ENCODE measurements at regions not wholly inside any gene's neighbourhood (a gene's known extent, or its start where the extent isn't known, plus 50 kb on each side); places are given as distances from the start of the nearest gene placed in this dataset.

DNA sequence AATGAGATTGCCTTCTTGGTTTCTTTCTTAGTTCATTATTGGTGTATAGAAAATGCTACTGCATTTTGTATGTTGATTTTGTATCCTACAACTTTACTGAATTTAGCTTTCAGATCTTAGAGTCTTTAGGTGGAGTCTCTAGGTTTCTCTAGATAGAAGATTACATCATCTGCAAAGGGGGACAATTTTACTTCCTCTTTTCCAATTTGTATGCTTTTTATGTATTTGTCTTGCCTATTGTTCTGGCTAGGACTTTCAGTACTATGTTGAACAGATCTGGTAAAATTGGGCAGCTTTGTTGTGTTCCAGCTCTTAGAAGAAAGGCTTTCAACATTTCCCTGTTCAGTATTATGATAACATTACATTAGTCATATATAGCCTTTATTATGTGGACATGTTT, 101.0 kb upstream of the SPRY2 start:
- TF ChIP-seq, protein P1, sequence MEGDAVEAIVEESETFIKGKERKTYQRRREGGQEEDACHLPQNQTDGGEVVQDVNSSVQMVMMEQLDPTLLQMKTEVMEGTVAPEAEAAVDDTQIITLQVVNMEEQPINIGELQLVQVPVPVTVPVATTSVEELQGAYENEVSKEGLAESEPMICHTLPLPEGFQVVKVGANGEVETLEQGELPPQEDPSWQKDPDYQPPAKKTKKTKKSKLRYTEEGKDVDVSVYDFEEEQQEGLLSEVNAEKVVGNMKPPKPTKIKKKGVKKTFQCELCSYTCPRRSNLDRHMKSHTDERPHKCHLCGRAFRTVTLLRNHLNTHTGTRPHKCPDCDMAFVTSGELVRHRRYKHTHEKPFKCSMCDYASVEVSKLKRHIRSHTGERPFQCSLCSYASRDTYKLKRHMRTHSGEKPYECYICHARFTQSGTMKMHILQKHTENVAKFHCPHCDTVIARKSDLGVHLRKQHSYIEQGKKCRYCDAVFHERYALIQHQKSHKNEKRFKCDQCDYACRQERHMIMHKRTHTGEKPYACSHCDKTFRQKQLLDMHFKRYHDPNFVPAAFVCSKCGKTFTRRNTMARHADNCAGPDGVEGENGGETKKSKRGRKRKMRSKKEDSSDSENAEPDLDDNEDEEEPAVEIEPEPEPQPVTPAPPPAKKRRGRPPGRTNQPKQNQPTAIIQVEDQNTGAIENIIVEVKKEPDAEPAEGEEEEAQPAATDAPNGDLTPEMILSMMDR (IDR thresholded peaks at IDR 0.05; ENCODE audit: extremely low read depth, low read depth, low read length): no peak
- Histone ChIP-seq H2AFZ (ENCODE audit: low read length) (no peak overlapping the region), H3K79me2 (ENCODE audit: insufficient read depth, low read length) (no peaks in the 10 kb centered on the region), H3K4me2 (ENCODE audit: insufficient read depth, low read length) (no peak overlapping the region), H3K27me3 (ENCODE audit: insufficient read depth, low read length) (no peaks in the 10 kb centered on the region), H4K20me1 (ENCODE audit: insufficient read depth, low read length) (no peaks in the 10 kb centered on the region), H3K4me1 (ENCODE audit: insufficient read depth, low read length) (no peaks in the 10 kb centered on the region), H3K27ac (ENCODE audit: low read depth, low read length) (no peak overlapping the region), H3K36me3 (ENCODE audit: insufficient read depth, low read length) (no peaks in the 10 kb centered on the region), H3K4me3 (ENCODE audit: insufficient read depth, low read length) (no peak overlapping the region), H3K9me3 (ENCODE audit: low read depth, low read length) (no peaks in the 10 kb centered on the region)
- no peak for DNase-seq (ENCODE audit: insufficient read length, low spot score, missing footprints)

DNA sequence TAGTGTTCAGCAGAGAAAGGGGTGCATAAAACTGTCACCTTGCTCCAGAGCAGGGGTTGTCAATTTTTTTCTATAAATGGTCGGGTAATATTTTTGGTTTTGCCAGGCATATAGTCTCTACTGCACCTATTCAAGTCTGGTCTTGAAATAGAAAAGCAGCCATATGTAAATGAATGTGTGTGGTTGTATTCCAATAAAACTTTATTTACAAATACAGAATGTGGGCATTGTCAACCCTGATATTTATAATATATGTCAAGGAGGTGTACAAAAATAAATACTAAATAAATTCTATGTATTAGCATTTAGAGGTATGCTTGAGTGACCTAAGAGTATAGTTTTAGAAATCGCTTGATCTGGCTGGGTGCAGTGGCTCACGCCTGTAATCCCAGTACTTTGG, 97.6 kb upstream of the SPRY2 start:
- H3K4me1 ChIP-seq (ENCODE audit: insufficient read depth, low read length): no peaks in the 10 kb centered on the region
- DNase-seq (ENCODE audit: insufficient read length, low spot score, missing footprints): no peak
- TF ChIP-seq, protein P1 (IDR thresholded peaks at IDR 0.05; ENCODE audit: extremely low read depth, low read depth, low read length): no peak
- no peaks in the 10 kb centered on the region for H3K36me3 ChIP-seq (ENCODE audit: insufficient read depth, low read length)
- no peak overlapping the region for H3K27ac ChIP-seq (ENCODE audit: low read depth, low read length)
- H4K20me1 ChIP-seq (ENCODE audit: insufficient read depth, low read length): no peaks in the 10 kb centered on the region
- no peaks in the 10 kb centered on the region for H3K79me2 ChIP-seq (ENCODE audit: insufficient read depth, low read length)
- H3K27me3 ChIP-seq (ENCODE audit: insufficient read depth, low read length): no peaks in the 10 kb centered on the region
- H3K4me3 ChIP-seq (ENCODE audit: insufficient read depth, low read length): no peak overlapping the region
- H3K4me2 ChIP-seq (ENCODE audit: insufficient read depth, low read length): no peak overlapping the region
- H2AFZ ChIP-seq (ENCODE audit: low read length): no peak overlapping the region
- no peaks in the 10 kb centered on the region for H3K9me3 ChIP-seq (ENCODE audit: low read depth, low read length)

DNA sequence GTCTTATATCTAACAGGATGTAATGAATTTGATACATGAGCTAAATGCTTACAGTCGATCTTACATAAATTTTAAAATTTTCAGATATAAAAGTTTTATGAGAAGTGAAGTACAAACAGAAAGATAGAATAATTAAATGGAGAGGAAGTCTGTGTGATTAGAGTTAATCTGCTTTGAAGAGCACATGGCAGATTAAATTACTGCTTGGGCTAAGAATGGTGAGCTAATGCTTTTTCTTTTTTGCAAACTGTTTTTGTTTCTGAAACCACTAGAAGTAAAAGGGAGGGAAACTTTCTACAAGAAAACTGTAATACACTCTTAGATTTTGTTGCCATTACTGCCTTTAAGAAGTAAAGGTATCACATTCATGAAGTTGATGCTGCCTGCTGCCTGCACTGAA, 96.3 kb upstream of the SPRY2 start:
- Histone ChIP-seq H4K20me1 (ENCODE audit: insufficient read depth, low read length) (no peaks in the 10 kb centered on the region), H3K27me3 (ENCODE audit: insufficient read depth, low read length) (no peaks in the 10 kb centered on the region), H3K27ac (ENCODE audit: low read depth, low read length) (no peak overlapping the region), H3K79me2 (ENCODE audit: insufficient read depth, low read length) (no peaks in the 10 kb centered on the region), H3K4me3 (ENCODE audit: insufficient read depth, low read length) (no peak overlapping the region), H3K4me1 (ENCODE audit: insufficient read depth, low read length) (no peaks in the 10 kb centered on the region), H3K9me3 (ENCODE audit: low read depth, low read length) (no peaks in the 10 kb centered on the region), H3K36me3 (ENCODE audit: insufficient read depth, low read length) (no peaks in the 10 kb centered on the region), H3K4me2 (ENCODE audit: insufficient read depth, low read length) (no peak overlapping the region), H2AFZ (ENCODE audit: low read length) (no peak overlapping the region)
- no peak for DNase-seq (ENCODE audit: insufficient read length, low spot score, missing footprints)
- TF ChIP-seq, protein P1 (IDR thresholded peaks at IDR 0.05; ENCODE audit: extremely low read depth, low read depth, low read length): no peak

DNA sequence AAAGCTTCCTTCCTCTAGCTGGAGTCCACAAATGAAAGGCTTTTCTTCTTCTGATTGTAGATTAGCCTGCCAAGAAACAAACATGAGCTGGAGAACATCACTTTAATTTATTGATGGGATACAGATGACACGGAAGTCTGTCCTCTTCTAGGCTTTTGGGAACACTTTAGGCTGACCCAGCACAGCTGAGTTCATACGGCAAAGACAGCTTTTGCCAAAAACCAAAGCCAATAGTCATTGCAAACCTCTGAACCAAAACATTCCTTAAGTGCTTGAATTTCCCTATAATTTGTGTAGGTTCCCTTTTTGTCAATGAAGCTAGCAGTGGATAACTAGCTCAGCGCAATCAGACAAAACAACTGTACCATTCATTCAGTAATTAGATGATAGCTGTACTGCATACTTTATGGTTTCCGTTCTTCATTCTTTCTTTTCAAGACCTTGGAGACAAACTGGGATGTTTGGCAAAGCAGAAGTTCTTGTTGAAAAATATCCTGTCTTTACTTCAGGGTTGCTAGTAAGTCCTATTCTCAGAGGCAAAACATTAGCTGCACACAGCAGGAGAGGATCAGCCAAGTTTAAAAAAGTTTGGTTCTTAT, 95.7 kb upstream of the SPRY2 start:
- no peaks in the 10 kb centered on the region for H3K9me3 ChIP-seq (ENCODE audit: low read depth, low read length)
- H4K20me1 ChIP-seq (ENCODE audit: insufficient read depth, low read length): no peaks in the 10 kb centered on the region
- no peak overlapping the region for H3K4me3 ChIP-seq (ENCODE audit: insufficient read depth, low read length)
- H3K27me3 ChIP-seq (ENCODE audit: insufficient read depth, low read length): no peaks in the 10 kb centered on the region
- no peak overlapping the region for H2AFZ ChIP-seq (ENCODE audit: low read length)
- no peak for DNase-seq (ENCODE audit: insufficient read length, low spot score, missing footprints)
- TF ChIP-seq, protein P1 (IDR thresholded peaks at IDR 0.05; ENCODE audit: extremely low read depth, low read depth, low read length): no peak
- H3K4me2 ChIP-seq (ENCODE audit: insufficient read depth, low read length): no peak overlapping the region
- H3K79me2 ChIP-seq (ENCODE audit: insufficient read depth, low read length): no peaks in the 10 kb centered on the region
- no peaks in the 10 kb centered on the region for H3K36me3 ChIP-seq (ENCODE audit: insufficient read depth, low read length)
- H3K27ac ChIP-seq (ENCODE audit: low read depth, low read length): no peak overlapping the region
- H3K4me1 ChIP-seq (ENCODE audit: insufficient read depth, low read length): no peaks in the 10 kb centered on the region

All from osteoblast (primary cell).